Kidney epithelial cell (primary cell): ENCODE measurements at regions not wholly inside any gene's neighbourhood (a gene's known extent, or its start where the extent isn't known, plus 50 kb on each side); places are given as distances from the start of the nearest gene placed in this dataset.
"Not testable (repeated sequence)": the region's sequence is repeated elsewhere in the genome, so short reads cannot be mapped to it uniquely, and the experiment has no call there.

Experiments used
- DNase-seq: peaks from one replicate; pipeline ENCODE4 v3.0.0-alpha.2; 2010; ENCODE audit warnings: low read depth
- H3K27me3 ChIP-seq: 2 replicates; pipeline ENCODE4 v1.6.0; 2011; ENCODE audit warnings: low read length; ENCODE audit not compliant: control insufficient read depth, insufficient read depth
- H3K36me3 ChIP-seq: 2 replicates; pipeline ENCODE4 v1.5.1; 2011; ENCODE audit warnings: low read length; ENCODE audit not compliant: control insufficient read depth, insufficient read depth
- H3K4me3 ChIP-seq: 2 replicates; pipeline ENCODE4 v1.5.1; 2011; ENCODE audit warnings: low read depth, mild to moderate bottlenecking, control low read depth, low read length
- CTCF ChIP-seq: IDR thresholded peaks from 2 replicates; pipeline ENCODE4 v1.5.1; 2011; ENCODE audit warnings: mild to moderate bottlenecking, moderate library complexity, low read length, control low read depth, inconsistent platforms; ENCODE audit not compliant: insufficient read depth, poor library complexity, severe bottlenecking

GRCh38 chr9:24011009-24011717 is 185.1 kb upstream of the ELAVL2 start:
- no peak overlapping the region for H3K4me3 ChIP-seq
- H3K27me3 ChIP-seq = no peaks in the 10 kb centered on the region
- H3K36me3 ChIP-seq = no peaks in the 10 kb centered on the region
- TF ChIP-seq CTCF = no peak
- no peak for DNase-seq

DNA sequence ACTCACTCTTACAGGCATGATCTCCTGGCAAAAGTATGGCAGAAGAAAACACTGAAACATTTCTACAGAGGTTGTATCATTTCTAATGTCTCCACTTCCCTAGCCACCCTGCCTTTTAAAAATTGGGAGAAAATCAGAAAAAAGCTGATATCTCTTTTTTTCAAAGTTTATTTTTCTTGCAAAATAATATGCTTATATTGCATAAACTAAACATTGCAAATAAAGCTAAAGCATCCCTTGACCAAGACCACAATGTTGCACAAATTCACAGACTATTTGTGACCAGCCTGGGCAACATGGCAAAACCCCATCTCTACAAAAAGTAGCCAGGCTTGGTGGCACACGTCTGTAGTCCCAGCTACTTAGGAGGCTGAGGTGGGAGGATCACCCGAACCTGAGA is 183.3 kb upstream of the ELAVL2 start:
- no peak overlapping the region for H3K4me3 ChIP-seq
- TF ChIP-seq CTCF = no peak
- no peaks in the 10 kb centered on the region for H3K36me3 ChIP-seq
- no peaks in the 10 kb centered on the region for H3K27me3 ChIP-seq
- no peak for DNase-seq

- Histone ChIP-seq H3K36me3 (no peaks in the 10 kb centered on the region), H3K4me3 (no peak overlapping the region), H3K27me3 (no peaks in the 10 kb centered on the region)
- TF ChIP-seq CTCF = no peak
- DNase-seq = no peak
Measured at GRCh38 chr9:24007185-24007584, 181.1 kb upstream of the ELAVL2 start.

DNA sequence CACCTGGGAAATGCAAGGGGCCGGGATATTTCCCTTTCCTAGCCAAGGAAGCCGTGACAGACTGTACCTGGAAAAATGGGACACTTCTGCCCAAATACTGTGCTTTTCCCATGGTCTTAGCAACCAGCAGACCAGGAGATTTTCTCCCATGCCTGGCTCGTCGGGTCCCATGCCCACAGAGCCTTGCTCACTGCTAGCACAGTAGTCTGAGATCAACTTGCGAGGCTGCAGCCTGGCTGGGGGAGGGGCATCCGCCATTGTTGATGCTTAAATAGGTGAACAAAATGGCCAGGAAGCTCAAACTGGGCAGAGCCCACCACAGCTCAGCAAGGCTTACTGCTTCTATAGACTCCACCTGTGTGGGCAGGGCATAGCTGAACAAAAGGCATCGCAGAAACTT is 165.8 kb upstream of the ELAVL2 start:
- DNase-seq, H3K36me3 ChIP-seq, H3K4me3 ChIP-seq, H3K27me3 ChIP-seq: not testable (repeated sequence)

- no peak for DNase-seq
- Histone ChIP-seq H3K4me3 (no peak overlapping the region), H3K27me3 (no peaks in the 10 kb centered on the region), H3K36me3 (no peaks in the 10 kb centered on the region)
- no peak for TF ChIP-seq CTCF
Measured at GRCh38 chr9:23979491-23979890, 153.5 kb upstream of the ELAVL2 start.

DNA sequence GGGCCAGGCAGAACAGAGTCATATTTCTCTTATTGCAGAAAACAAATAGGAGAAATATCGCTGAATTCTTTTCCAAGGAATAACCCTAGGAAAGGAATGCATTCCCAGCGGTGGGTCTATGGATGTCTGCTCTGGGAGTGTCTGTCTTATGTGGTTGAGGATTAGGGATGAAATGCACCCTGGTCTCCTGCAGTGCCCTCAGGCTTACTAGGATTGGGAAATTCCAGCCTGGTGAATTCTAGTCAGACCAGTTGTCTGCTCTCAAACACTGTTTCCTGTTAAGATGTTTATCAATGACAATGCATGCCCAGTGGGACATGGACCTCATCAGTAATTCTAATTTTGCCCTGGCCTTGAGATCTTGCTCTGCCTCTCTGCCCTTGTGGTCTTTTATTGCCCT is 136.1 kb upstream of the ELAVL2 start:
- no peak for TF ChIP-seq CTCF
- no peak overlapping the region for H3K4me3 ChIP-seq
- DNase-seq = no peak

More for the DNA sequence above, 136.1 kb upstream of the ELAVL2 start:
- Histone ChIP-seq H3K36me3 (no peaks in the 10 kb centered on the region), H3K27me3 (no peaks in the 10 kb centered on the region)
